HepG2 (cell line): ENCODE measurements at regions not wholly inside any gene's neighbourhood (a gene's known extent, or its start where the extent isn't known, plus 50 kb on each side); places are given as distances from the start of the nearest gene placed in this dataset.

ENCODE experiments used
- ATAC-seq: fragments of 200-7000 bp; cut with Tn5 transposase; 3 replicates; pipeline ENCODE4 v1.9.1; 2020; ENCODE audit warnings: mild to moderate bottlenecking, moderate library complexity
- BruUV-seq: library from RNA; stranded (reverse); fragments of 400-500 nt; replicated peaks from 2 replicates; lab custom pipeline; 2021; lab: Mats Ljungman, UMichigan
- CTCF ChIA-PET: fragments of 300-600 bp; formaldehyde crosslinking; extraction: SDS; loops from one replicate; lab custom pipeline; 2021; ENCODE audit warnings: low total read pairs, inconsistent platforms, low intra/inter-chr PET ratio; lab: Yijun Ruan, JAX
- POLR2A ChIA-PET: fragments of 350-600 bp; sonication (Branson Sonifier 250); formaldehyde crosslinking; loops from one replicate; lab custom pipeline; 2020; ENCODE audit warnings: antibody characterized with exemption, inconsistent platforms; lab: Yijun Ruan, JAX
- DNase-seq: peaks from one replicate; pipeline ENCODE4 v3.0.0-alpha.2; 2015; ENCODE audit warnings: low spot score
- FAIRE-seq: peaks from 3 replicates; lab custom pipeline; 2011; peaks lifted over from hg19 to GRCh38; lab: Jason Lieb, UNC
- H2AFZ ChIP-seq: one replicate; pipeline ENCODE4 v1.6.1; 2011; ENCODE audit warnings: low read length, inconsistent platforms
- H3K27ac ChIP-seq: fragments of 300-600 bp; 3 replicates; pipeline ENCODE4 v1.8.0; 2011; ENCODE audit warnings: mixed run types, mild to moderate bottlenecking, mixed read lengths, low read length, inconsistent platforms; ENCODE audit not compliant: insufficient read depth; ENCODE audit errors: extremely low read length
- H3K27me3 ChIP-seq, 2 experiments: fragments of 200-600 bp in 1 of 2; 2 replicates in 1 of 2; 3 replicates in 1 of 2; pipeline versions ENCODE4 v1.6.0 to v1.8.0; 2011; ENCODE audit warnings: low read length in 2 of 2, mild to moderate bottlenecking in 2 of 2, moderate library complexity in 2 of 2, inconsistent platforms in 1 of 2; ENCODE audit not compliant: insufficient read depth in 2 of 2, control insufficient read depth in 1 of 2
- H3K36me3 ChIP-seq, 2 experiments: fragments of 200-600 bp in 1 of 2; replicated peaks in 1 of 2; 2 replicates in 1 of 2; 3 replicates in 1 of 2; pipeline versions ENCODE4 v1.5.1 to v1.8.0; 2011; ENCODE audit warnings: low read length in 2 of 2, inconsistent platforms in 1 of 2; ENCODE audit not compliant: insufficient read depth in 2 of 2, control insufficient read depth in 1 of 2
- H3K4me1 ChIP-seq: 2 replicates; pipeline ENCODE4 v1.5.1; 2012; ENCODE audit warnings: low read length, inconsistent platforms; ENCODE audit not compliant: insufficient read depth
- H3K4me2 ChIP-seq: 2 replicates; pipeline ENCODE4 v1.6.0; 2011; ENCODE audit warnings: low read depth, low read length, inconsistent platforms
- H3K4me3 ChIP-seq, 3 experiments: fragments of 200-600 bp in 1 of 3; sonication (generic), shearing (Covaris generic) in 1 of 3; replicated peaks in 1 of 3; 2 replicates each; pipeline ENCODE4 v1.5.1; 2011 to 2016; ENCODE audit warnings: low read length in 3 of 3, inconsistent platforms in 2 of 3, low read depth in 2 of 3, mild to moderate bottlenecking in 2 of 3, control low read depth in 1 of 3, mixed read lengths in 1 of 3; ENCODE audit not compliant: insufficient read depth in 1 of 3
- H3K79me2 ChIP-seq: one replicate; pipeline ENCODE4 v1.6.1; 2011; ENCODE audit warnings: low read length, inconsistent platforms; ENCODE audit not compliant: insufficient read depth
- H3K9ac ChIP-seq: 2 replicates; pipeline ENCODE4 v1.6.0; 2011; ENCODE audit warnings: mild to moderate bottlenecking, low read depth, low read length, inconsistent platforms; ENCODE audit not compliant: insufficient read depth
- H3K9me3 ChIP-seq: 2 replicates; pipeline ENCODE4 v1.5.1; 2012; ENCODE audit warnings: mild to moderate bottlenecking, low read length
- H4K20me1 ChIP-seq: 2 replicates; pipeline ENCODE4 v1.6.0; 2011; ENCODE audit warnings: inconsistent platforms, mild to moderate bottlenecking, low read length, moderate library complexity; ENCODE audit not compliant: insufficient read depth
- FOXP1 ChIP-seq, 2 experiments: fragments of 450-650 bp in 1 of 2; IDR thresholded peaks; 2 replicates each; pipeline ENCODE4 v1.6.1; 2017 to 2018; ENCODE audit warnings: antibody characterized with exemption in 1 of 2
- GATAD1 ChIP-seq: IDR thresholded peaks from 2 replicates; pipeline ENCODE4 v1.6.1; 2016; ENCODE audit warnings: missing genetic modification reagents, missing compliant biosample characterization
- HNRNPLL ChIP-seq: fragments of 200-400 bp; formaldehyde crosslinking; IDR thresholded peaks from 2 replicates; pipeline ENCODE4 v1.6.1; 2017; ENCODE audit warnings: mild to moderate bottlenecking, low read depth, low read length; ENCODE audit not compliant: poor library complexity, severe bottlenecking
- LCORL ChIP-seq, 2 experiments: fragments of 450-650 bp in 1 of 2; sonication (generic) in 1 of 2; formaldehyde crosslinking in 1 of 2; IDR thresholded peaks; 2 replicates each; pipeline versions ENCODE4 v1.5.0 to v1.6.1; 2017 to 2020; ENCODE audit warnings: antibody characterized with exemption in 1 of 2, missing genetic modification reagents in 1 of 2
- MBNL3 ChIP-seq: fragments of 250-450 bp; sonication (Bioruptor Pico); conservative IDR thresholded peaks from 2 replicates; pipeline ENCODE4 v1.8.0; 2022; ENCODE audit warnings: mild to moderate bottlenecking, inconsistent platforms
- MTF1 ChIP-seq: sonication (generic); formaldehyde crosslinking; IDR thresholded peaks from 2 replicates; pipeline ENCODE4 v1.5.0; 2020; ENCODE audit warnings: missing genetic modification reagents
- NFKB2 ChIP-seq: sonication (generic); formaldehyde crosslinking; IDR thresholded peaks from 2 replicates; pipeline ENCODE4 v1.4.0; 2020; ENCODE audit warnings: missing genetic modification reagents, borderline replicate concordance
- NR1H2 ChIP-seq: sonication (generic); formaldehyde crosslinking; IDR thresholded peaks from 2 replicates; pipeline ENCODE4 v1.8.1; 2022; ENCODE audit warnings: low read depth, missing genetic modification reagents, borderline replicate concordance
- NRL ChIP-seq: sonication (generic); formaldehyde crosslinking; IDR thresholded peaks from 2 replicates; pipeline ENCODE4 v1.5.0; 2020; ENCODE audit warnings: missing genetic modification reagents, mild to moderate bottlenecking, moderate library complexity, borderline replicate concordance
- SATB2 ChIP-seq: sonication (generic); formaldehyde crosslinking; IDR thresholded peaks from 2 replicates; pipeline ENCODE4 v1.5.0; 2020; ENCODE audit warnings: missing genetic modification reagents
- TEAD3 ChIP-seq: optimal IDR thresholded peaks from 2 replicates; pipeline ENCODE3; 2016; ENCODE audit warnings: borderline replicate concordance
- TGIF2 ChIP-seq: IDR thresholded peaks from 2 replicates; pipeline ENCODE4 v1.6.1; 2016; ENCODE audit warnings: control low read depth, missing compliant biosample characterization
- ZC3H13 ChIP-seq: sonication (generic); formaldehyde crosslinking; IDR thresholded peaks from 2 replicates; pipeline ENCODE4 v1.8.1; 2023; ENCODE audit warnings: mild to moderate bottlenecking, missing genetic modification reagents, moderate library complexity
- ZMYM4 ChIP-seq: sonication (generic); formaldehyde crosslinking; IDR thresholded peaks from 2 replicates; pipeline ENCODE4 v1.8.1; 2023; ENCODE audit warnings: mild to moderate bottlenecking, missing genetic modification reagents
- ZNF12 ChIP-seq: sonication (generic); formaldehyde crosslinking; IDR thresholded peaks from 2 replicates; pipeline ENCODE4 v1.5.0; 2020; ENCODE audit warnings: missing genetic modification reagents
- ZNF230 ChIP-seq: sonication (generic); formaldehyde crosslinking; IDR thresholded peaks from 2 replicates; pipeline ENCODE4 v1.4.0; 2020; ENCODE audit warnings: mild to moderate bottlenecking, missing genetic modification reagents
- ZNF317 ChIP-seq: sonication (generic); formaldehyde crosslinking; IDR thresholded peaks from 2 replicates; pipeline ENCODE4 v1.5.0; 2020; ENCODE audit warnings: mild to moderate bottlenecking, missing genetic modification reagents
- ZNF329 ChIP-seq: sonication (generic); formaldehyde crosslinking; IDR thresholded peaks from 2 replicates; pipeline ENCODE4 v1.9.0; 2021; ENCODE audit warnings: low read depth, mild to moderate bottlenecking, missing genetic modification reagents
- ZNF552 ChIP-seq: sonication (generic); formaldehyde crosslinking; IDR thresholded peaks from 2 replicates; pipeline ENCODE4 v1.9.0; 2022; ENCODE audit warnings: missing genetic modification reagents, mild to moderate bottlenecking, borderline replicate concordance
- ZNF607 ChIP-seq: sonication (generic); formaldehyde crosslinking; IDR thresholded peaks from 2 replicates; pipeline ENCODE4 v1.5.1; 2020; ENCODE audit warnings: missing genetic modification reagents, mild to moderate bottlenecking, borderline replicate concordance
- WGBS: methylation state at CpG from one replicate; pipeline ENCODE4 v1.1.6; 2017; ENCODE audit warnings: low lambda C conversion rate; 5-methylcytosine and 5-hydroxymethylcytosine counted together
- in situ Hi-C: cut with HindIII; loops from 2 replicates; pipeline ENCODE4 v1.10.0; 2017; ENCODE audit warnings: low pct_unique_long_range_greater_than_20kb; ENCODE audit not compliant: extremely low pct_ligation_motif_present
- intact Hi-C: fragments of 100-400 bp; cut with micrococcal nuclease; formaldehyde crosslinking; loops from one replicate; pipeline ENCODE4 v1.10.0; 2022; ENCODE audit not compliant: unreplicated experiment
- TF ChIP-seq, protein P1 (sequence below): IDR thresholded peaks from 2 replicates; pipeline ENCODE4 v1.6.1; 2012; ENCODE audit warnings: inconsistent platforms
- TF ChIP-seq, protein P2 (sequence below): IDR thresholded peaks from 2 replicates; pipeline ENCODE4 v1.6.1; 2016; ENCODE audit warnings: missing compliant biosample characterization, missing genetic modification reagents, borderline replicate concordance

DNA sequence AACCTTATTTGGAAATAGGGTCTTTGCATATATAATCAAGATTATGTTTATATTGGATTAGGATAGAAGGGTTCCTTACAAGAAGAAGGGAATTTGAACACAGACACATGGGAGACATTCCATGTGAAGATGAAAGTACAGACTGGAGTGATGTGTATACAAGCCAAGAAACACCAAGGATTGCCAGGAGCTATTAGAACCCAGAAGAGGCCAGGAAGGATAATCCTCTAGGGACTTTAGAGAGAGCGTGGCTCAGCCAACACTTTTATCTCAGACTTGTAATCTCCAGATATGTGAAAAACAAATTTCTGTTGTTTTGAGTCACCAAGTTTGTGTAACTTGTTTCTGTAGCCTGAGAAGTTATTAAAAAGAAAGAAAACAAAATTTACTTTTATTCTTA, 1173.9 kb upstream of the CITED2 start:
- no peak for FAIRE-seq
- no TSS peak for BruUV-seq
- Histone ChIP-seq H3K4me1 (no peaks in the 10 kb centered on the region), H3K9ac (no peak overlapping the region), H3K9me3 (peaks cover 64% of the 10 kb centered on the region), H3K79me2 (no peaks in the 10 kb centered on the region), H2AFZ (no peak overlapping the region), H3K4me2 (no peak overlapping the region), H3K27ac (no peak overlapping the region), H3K36me3 (no peaks in the 10 kb centered on the region), H3K27me3 (no peaks in the 10 kb centered on the region), H3K4me3 (no peak overlapping the region), H4K20me1 (no peaks in the 10 kb centered on the region)
- WGBS: 26% methylated on average over 1 of the region's 1 CpG
- ChIA-PET CTCF (no interaction called here), POLR2A (no interaction called here)
- in situ Hi-C loops: no loop called here
- intact Hi-C loops: no loop called here
- DNase-seq: no peak
- no peak for ATAC-seq
- no peak for TF ChIP-seq ZNF329
- no peak for TF ChIP-seq SATB2 (CRISPR knock-in tag)
- no peak for TF ChIP-seq MBNL3 (CRISPR knock-in tag)
- TF ChIP-seq FOXP1 (IDR thresholded peaks at IDR 0.05): no peak
- TF ChIP-seq FOXP1 (CRISPR knock-in tag; IDR thresholded peaks at IDR 0.05): no peak
- no peak for TF ChIP-seq ZNF552 (CRISPR knock-in tag)
- no peak for TF ChIP-seq NFKB2 (CRISPR knock-in tag)
- TF ChIP-seq NRL (CRISPR knock-in tag): no peak
- no peak for TF ChIP-seq ZNF607
- TF ChIP-seq TEAD3: no peak
- no peak for TF ChIP-seq ZNF317 (CRISPR knock-in tag)

DNA sequence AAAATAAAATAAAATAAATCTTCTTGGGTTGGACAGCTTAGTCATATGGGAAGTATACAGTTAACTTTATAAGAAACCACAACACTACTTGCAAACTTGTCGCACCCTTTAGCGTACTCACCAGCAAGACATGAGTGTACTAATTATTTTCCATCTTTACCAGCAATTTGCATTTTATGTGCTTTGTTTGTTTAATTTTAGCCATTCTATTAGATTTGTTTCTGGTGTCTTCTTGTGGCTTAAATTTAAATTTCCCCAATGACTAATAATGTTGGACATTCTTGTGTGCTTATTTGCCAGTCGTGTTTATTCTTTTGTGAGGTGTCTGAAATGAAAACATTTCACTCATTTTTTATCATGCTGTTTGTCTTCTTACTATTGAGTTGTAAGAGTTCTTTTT, 1172.2 kb upstream of the CITED2 start:
- H4K20me1 ChIP-seq: no peaks in the 10 kb centered on the region
- no peaks in the 10 kb centered on the region for H3K79me2 ChIP-seq
- in situ Hi-C loops (no loop called here), intact Hi-C loops (no loop called here)
- no peak overlapping the region for H3K27ac ChIP-seq
- CTCF ChIA-PET: no interaction called here
- no peak for ATAC-seq
- FAIRE-seq: no peak
- H3K9ac ChIP-seq: no peak overlapping the region
- 63% methylated on average over 3 of the region's 3 CpGs for WGBS
- no TSS peak for BruUV-seq
- TF ChIP-seq HNRNPLL (no peak), TGIF2 (CRISPR knock-in tag) (no peak), ZNF317 (CRISPR knock-in tag) (no peak), ZC3H13 (CRISPR knock-in tag) (no peak), NR1H2 (no peak), MTF1 (CRISPR knock-in tag) (no peak), ZNF230 (CRISPR knock-in tag) (no peak), ZMYM4 (no peak), ZNF12 (no peak), LCORL (IDR thresholded peaks at IDR 0.05) (no peak), LCORL (CRISPR knock-in tag; IDR thresholded peaks at IDR 0.05) (no peak), GATAD1 (no peak)
- TF ChIP-seq, protein P1, sequence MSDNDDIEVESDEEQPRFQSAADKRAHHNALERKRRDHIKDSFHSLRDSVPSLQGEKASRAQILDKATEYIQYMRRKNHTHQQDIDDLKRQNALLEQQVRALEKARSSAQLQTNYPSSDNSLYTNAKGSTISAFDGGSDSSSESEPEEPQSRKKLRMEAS: no peak
- TF ChIP-seq, protein P2, sequence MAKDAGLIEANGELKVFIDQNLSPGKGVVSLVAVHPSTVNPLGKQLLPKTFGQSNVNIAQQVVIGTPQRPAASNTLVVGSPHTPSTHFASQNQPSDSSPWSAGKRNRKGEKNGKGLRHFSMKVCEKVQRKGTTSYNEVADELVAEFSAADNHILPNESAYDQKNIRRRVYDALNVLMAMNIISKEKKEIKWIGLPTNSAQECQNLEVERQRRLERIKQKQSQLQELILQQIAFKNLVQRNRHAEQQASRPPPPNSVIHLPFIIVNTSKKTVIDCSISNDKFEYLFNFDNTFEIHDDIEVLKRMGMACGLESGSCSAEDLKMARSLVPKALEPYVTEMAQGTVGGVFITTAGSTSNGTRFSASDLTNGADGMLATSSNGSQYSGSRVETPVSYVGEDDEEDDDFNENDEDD (CRISPR knock-in tag): no peak
- H3K4me3 ChIP-seq: no peak overlapping the region
- H2AFZ ChIP-seq: no peak overlapping the region
- POLR2A ChIA-PET: no interaction called here
- DNase-seq: no peak
- H3K4me1 ChIP-seq: no peaks in the 10 kb centered on the region
- H3K9me3 ChIP-seq: peaks cover 61% of the 10 kb centered on the region
- no peaks in the 10 kb centered on the region for H3K36me3 ChIP-seq
- H3K4me2 ChIP-seq: no peak overlapping the region
- H3K27me3 ChIP-seq: no peaks in the 10 kb centered on the region
